A673 (cell line): ENCODE measurements at regions not wholly inside any gene's neighbourhood (a gene's known extent, or its start where the extent isn't known, plus 50 kb on each side); places are given as distances from the start of the nearest gene placed in this dataset.

Experiments
- EZH2 ChIP-seq: fragments of 200-600 bp; sonication (generic); IDR thresholded peaks from 2 replicates; pipeline ENCODE4 v1.6.1; 2017; ENCODE audit warnings: borderline replicate concordance, low read depth, mild to moderate bottlenecking, mixed read lengths, antibody characterized with exemption, low read length; ENCODE audit not compliant: poor library complexity, severe bottlenecking
- TF ChIP-seq, protein P1 (sequence below): fragments of 300-800, 200-600 bp; sonication (generic); conservative IDR thresholded peaks from 2 replicates; pipeline ENCODE4 v1.5.1; 2017; ENCODE audit warnings: low read depth, mild to moderate bottlenecking, antibody characterized with exemption, low read length, moderate library complexity, mixed read lengths

DNA sequence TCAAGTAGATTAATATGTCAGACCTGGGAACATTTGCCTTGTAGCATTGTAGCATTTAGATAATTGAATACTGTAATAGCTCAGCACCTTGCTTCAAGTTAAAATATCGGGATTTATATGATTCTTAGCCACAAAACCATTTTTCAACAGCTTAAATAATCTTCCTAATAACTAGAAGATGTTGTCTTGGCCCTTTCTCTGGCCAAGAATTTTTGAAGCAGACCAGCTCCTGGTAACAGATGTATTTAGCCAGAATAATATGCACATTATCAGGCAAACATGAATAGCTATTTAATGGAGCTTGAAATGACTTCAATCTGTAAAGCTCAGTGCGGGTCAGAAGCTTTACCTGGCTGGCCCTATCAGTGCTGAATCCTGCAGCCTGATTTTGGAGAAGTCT lies 913.1 kb downstream of the AACS start:
- TF ChIP-seq, protein P1, sequence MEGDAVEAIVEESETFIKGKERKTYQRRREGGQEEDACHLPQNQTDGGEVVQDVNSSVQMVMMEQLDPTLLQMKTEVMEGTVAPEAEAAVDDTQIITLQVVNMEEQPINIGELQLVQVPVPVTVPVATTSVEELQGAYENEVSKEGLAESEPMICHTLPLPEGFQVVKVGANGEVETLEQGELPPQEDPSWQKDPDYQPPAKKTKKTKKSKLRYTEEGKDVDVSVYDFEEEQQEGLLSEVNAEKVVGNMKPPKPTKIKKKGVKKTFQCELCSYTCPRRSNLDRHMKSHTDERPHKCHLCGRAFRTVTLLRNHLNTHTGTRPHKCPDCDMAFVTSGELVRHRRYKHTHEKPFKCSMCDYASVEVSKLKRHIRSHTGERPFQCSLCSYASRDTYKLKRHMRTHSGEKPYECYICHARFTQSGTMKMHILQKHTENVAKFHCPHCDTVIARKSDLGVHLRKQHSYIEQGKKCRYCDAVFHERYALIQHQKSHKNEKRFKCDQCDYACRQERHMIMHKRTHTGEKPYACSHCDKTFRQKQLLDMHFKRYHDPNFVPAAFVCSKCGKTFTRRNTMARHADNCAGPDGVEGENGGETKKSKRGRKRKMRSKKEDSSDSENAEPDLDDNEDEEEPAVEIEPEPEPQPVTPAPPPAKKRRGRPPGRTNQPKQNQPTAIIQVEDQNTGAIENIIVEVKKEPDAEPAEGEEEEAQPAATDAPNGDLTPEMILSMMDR = no peak
- no peak for TF ChIP-seq EZH2
